Nephron progenitor cell (in vitro differentiated cells): ENCODE measurements at regions not wholly inside any gene's neighbourhood (a gene's known extent, or its start where the extent isn't known, plus 50 kb on each side); places are given as distances from the start of the nearest gene placed in this dataset.

Source experiments
- DNase-seq: peaks from one replicate; pipeline ENCODE4 v3.0.0; 2021
- H3K27ac Mint-ChIP-seq: 2 replicates; pipeline ENCODE4 v1.8.0; 2021; ENCODE audit warnings: mild to moderate bottlenecking, moderate library complexity, mixed read lengths
- H3K27me3 Mint-ChIP-seq: 2 replicates; pipeline ENCODE4 v1.8.0; 2021; ENCODE audit warnings: mild to moderate bottlenecking, low read depth, mixed read lengths; ENCODE audit not compliant: poor library complexity
- H3K36me3 Mint-ChIP-seq: 2 replicates; pipeline ENCODE4 v1.8.0; 2021; ENCODE audit warnings: low read depth, mixed read lengths
- H3K4me1 Mint-ChIP-seq: 2 replicates; pipeline ENCODE4 v1.8.0; 2021; ENCODE audit warnings: mixed read lengths
- H3K4me3 Mint-ChIP-seq: 2 replicates; pipeline ENCODE4 v1.8.0; 2021; ENCODE audit warnings: mild to moderate bottlenecking, moderate library complexity, mixed read lengths
- H3K9me3 Mint-ChIP-seq: 2 replicates; pipeline ENCODE4 v1.8.0; 2021; ENCODE audit warnings: mild to moderate bottlenecking, moderate library complexity, mixed read lengths
- CTCF ChIP-seq: fragments of 200-600 bp; sonication (generic); IDR thresholded peaks from 2 replicates; pipeline ENCODE4 v1.5.0; 2021; ENCODE audit warnings: antibody characterized with exemption

- DNase-seq = no peak
- no peaks in the 10 kb centered on the region for H3K27me3 Mint-ChIP-seq
- no peak overlapping the region for H3K4me3 Mint-ChIP-seq
- H3K9me3 Mint-ChIP-seq = no peaks in the 10 kb centered on the region
- H3K4me1 Mint-ChIP-seq = no peaks in the 10 kb centered on the region
- no peaks in the 10 kb centered on the region for H3K36me3 Mint-ChIP-seq
- no peak overlapping the region for H3K27ac Mint-ChIP-seq
- no peak for TF ChIP-seq CTCF
Measured at GRCh38 chr4:160848901-160849760, 1314.7 kb downstream of the FSTL5 start.

- Mint-ChIP-seq H3K27ac (no peak overlapping the region), H3K36me3 (no peaks in the 10 kb centered on the region), H3K4me3 (no peak overlapping the region), H3K27me3 (no peaks in the 10 kb centered on the region), H3K4me1 (no peaks in the 10 kb centered on the region), H3K9me3 (no peaks in the 10 kb centered on the region)
- DNase-seq = no peak
- no peak for TF ChIP-seq CTCF
Measured at GRCh38 chr4:160864253-160864652, 1299.5 kb downstream of the FSTL5 start.

GRCh38 chr4:160869899-160870298, 1293.9 kb downstream of the FSTL5 start:
- Mint-ChIP-seq H3K9me3 (no peaks in the 10 kb centered on the region), H3K4me3 (no peak overlapping the region), H3K36me3 (no peaks in the 10 kb centered on the region), H3K4me1 (no peaks in the 10 kb centered on the region), H3K27me3 (no peaks in the 10 kb centered on the region), H3K27ac (no peak overlapping the region)
- DNase-seq = no peak
- TF ChIP-seq CTCF = no peak

- TF ChIP-seq CTCF = no peak
- Mint-ChIP-seq H3K27ac (no peak overlapping the region), H3K36me3 (no peaks in the 10 kb centered on the region), H3K4me3 (no peak overlapping the region), H3K27me3 (peaks cover 4% of the 10 kb centered on the region), H3K9me3 (no peaks in the 10 kb centered on the region), H3K4me1 (no peaks in the 10 kb centered on the region)
- DNase-seq = no peak
Measured at GRCh38 chr4:160872491-160872890, 1291.3 kb downstream of the FSTL5 start.

GRCh38 chr4:160877087-160877790, 1286.6 kb downstream of the FSTL5 start:
- Mint-ChIP-seq H3K27ac (no peak overlapping the region), H3K27me3 (peaks cover 4% of the 10 kb centered on the region), H3K4me3 (no peak overlapping the region), H3K4me1 (no peaks in the 10 kb centered on the region), H3K36me3 (no peaks in the 10 kb centered on the region), H3K9me3 (no peaks in the 10 kb centered on the region)
- DNase-seq = no peak
- no peak for TF ChIP-seq CTCF
